Retinal pigment epithelial cell (primary cell): ENCODE measurements at regions not wholly inside any gene's neighbourhood (a gene's known extent, or its start where the extent isn't known, plus 50 kb on each side); places are given as distances from the start of the nearest gene placed in this dataset.

Experiments
- DNase-seq: peaks from one replicate; pipeline ENCODE4 v3.0.0-alpha.2; 2010; ENCODE audit warnings: low read depth
- H3K4me3 ChIP-seq: 2 replicates; pipeline ENCODE4 v1.5.1; 2011; ENCODE audit warnings: mild to moderate bottlenecking, low read length, control low read depth, moderate library complexity
- CTCF ChIP-seq: conservative IDR thresholded peaks from 2 replicates; pipeline ENCODE4 v1.5.1; 2011; ENCODE audit warnings: low read depth, low read length, control low read depth, inconsistent platforms

- TF ChIP-seq CTCF, result no peak
- no peak overlapping the region for H3K4me3 ChIP-seq
- DNase-seq, result no peak
Observed at GRCh38 chr6:163776906-163777686, 362.6 kb downstream of the QKI start.

GRCh38 chr6:163776196-163776905 lies 361.8 kb downstream of the QKI start:
- TF ChIP-seq CTCF, result no peak
- no peak overlapping the region for H3K4me3 ChIP-seq
- DNase-seq, result no peak

- H3K4me3 ChIP-seq, result no peak overlapping the region
- no peak for DNase-seq
- no peak for TF ChIP-seq CTCF
Observed at GRCh38 chr6:163775313-163775712, 360.8 kb downstream of the QKI start.

GRCh38 chr6:163774485-163774884 lies 360.0 kb downstream of the QKI start:
- no peak overlapping the region for H3K4me3 ChIP-seq
- DNase-seq, result no peak
- TF ChIP-seq CTCF, result no peak

- H3K4me3 ChIP-seq, result no peak overlapping the region
- no peak for DNase-seq
- no peak for TF ChIP-seq CTCF
Observed at GRCh38 chr6:163773646-163774045, 359.1 kb downstream of the QKI start.

- no peak overlapping the region for H3K4me3 ChIP-seq
- no peak for TF ChIP-seq CTCF
- DNase-seq, result no peak
Observed at GRCh38 chr6:163772701-163773100, 358.2 kb downstream of the QKI start.

GRCh38 chr6:163771180-163771579 lies 356.7 kb downstream of the QKI start:
- DNase-seq, result no peak
- no peak for TF ChIP-seq CTCF
- no peak overlapping the region for H3K4me3 ChIP-seq
